ENCODE measurements at regions not wholly inside any gene's neighbourhood (a gene's known extent, or its start where the extent isn't known, plus 50 kb on each side); places are given as distances from the start of the nearest gene placed in this dataset.
A peak's percentile ranks its signal among the peaks of the same experiment; 100 is the strongest.

GRCh38 chr2:204026294-204026693, 89.7 kb downstream of the ICOS start:
- Histone ChIP-seq H3K27ac (ENCODE audit: low read depth, low read length) (no peak overlapping the region), H3K4me1 (ENCODE audit: control insufficient read depth, insufficient read depth, low read length) (no peaks in the 10 kb centered on the region), H3K27me3 (ENCODE audit: control insufficient read depth, insufficient read depth, low read length) (no peaks in the 10 kb centered on the region), H3K4me3 (ENCODE audit: low read depth, low read length) (no peak overlapping the region), H3K9me3 (ENCODE audit: control insufficient read depth, insufficient read depth, low read length) (no peaks in the 10 kb centered on the region), H3K36me3 (ENCODE audit: control insufficient read depth, insufficient read depth, low read length) (no peaks in the 10 kb centered on the region)
- 90% methylated on average over 2 of the region's 3 CpGs for WGBS (ENCODE audit: insufficient coverage)
- no peak for DNase-seq (ENCODE audit: low read depth in 4 of 6, low spot score in 6 of 6)

- Histone ChIP-seq H3K27me3 (ENCODE audit: control insufficient read depth, insufficient read depth, low read length) (no peaks in the 10 kb centered on the region), H3K9me3 (ENCODE audit: control insufficient read depth, insufficient read depth, low read length) (no peaks in the 10 kb centered on the region), H3K27ac (ENCODE audit: low read depth, low read length) (no peak overlapping the region), H3K36me3 (ENCODE audit: control insufficient read depth, insufficient read depth, low read length) (no peaks in the 10 kb centered on the region), H3K4me1 (ENCODE audit: control insufficient read depth, insufficient read depth, low read length) (no peaks in the 10 kb centered on the region), H3K4me3 (ENCODE audit: low read depth, low read length) (no peak overlapping the region)
- 90% methylated on average over 2 of the region's 3 CpGs for WGBS (ENCODE audit: insufficient coverage)
- no peak for DNase-seq (ENCODE audit: low read depth in 4 of 6, low spot score in 6 of 6)
Measured at GRCh38 chr2:204027091-204027490, 90.5 kb downstream of the ICOS start.

DNA sequence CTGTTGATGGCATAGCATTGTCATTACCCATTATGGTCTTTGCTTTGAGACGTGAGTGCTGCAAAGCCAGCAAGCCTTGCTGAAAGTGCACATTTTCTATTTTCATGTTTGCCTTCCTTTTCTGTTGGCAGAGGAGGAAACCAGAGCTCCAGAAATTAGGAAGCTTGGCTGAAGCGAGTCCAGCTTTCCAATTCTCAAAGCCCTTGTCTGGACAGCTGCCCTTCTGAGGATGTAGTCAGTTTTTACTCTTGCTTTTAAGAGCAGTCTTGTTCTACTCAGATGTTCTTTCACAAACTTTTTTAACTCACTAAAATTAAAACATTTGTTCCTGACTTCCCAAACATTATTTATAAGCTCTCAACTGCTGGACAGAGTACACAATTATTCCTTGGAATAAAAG, 93.8 kb downstream of the ICOS start:
- Histone ChIP-seq H3K9me3 (ENCODE audit: control insufficient read depth, insufficient read depth, low read length) (no peaks in the 10 kb centered on the region), H3K27me3 (ENCODE audit: control insufficient read depth, insufficient read depth, low read length) (no peaks in the 10 kb centered on the region), H3K4me3 (ENCODE audit: low read depth, low read length) (no peak overlapping the region), H3K4me1 (ENCODE audit: control insufficient read depth, insufficient read depth, low read length) (no peaks in the 10 kb centered on the region), H3K36me3 (ENCODE audit: control insufficient read depth, insufficient read depth, low read length) (no peaks in the 10 kb centered on the region), H3K27ac (ENCODE audit: low read depth, low read length) (no peak overlapping the region)
- no peak for DNase-seq (ENCODE audit: low read depth in 4 of 6, low spot score in 6 of 6)
- 75% methylated on average over 1 of the region's 2 CpGs for WGBS (ENCODE audit: insufficient coverage)

DNA sequence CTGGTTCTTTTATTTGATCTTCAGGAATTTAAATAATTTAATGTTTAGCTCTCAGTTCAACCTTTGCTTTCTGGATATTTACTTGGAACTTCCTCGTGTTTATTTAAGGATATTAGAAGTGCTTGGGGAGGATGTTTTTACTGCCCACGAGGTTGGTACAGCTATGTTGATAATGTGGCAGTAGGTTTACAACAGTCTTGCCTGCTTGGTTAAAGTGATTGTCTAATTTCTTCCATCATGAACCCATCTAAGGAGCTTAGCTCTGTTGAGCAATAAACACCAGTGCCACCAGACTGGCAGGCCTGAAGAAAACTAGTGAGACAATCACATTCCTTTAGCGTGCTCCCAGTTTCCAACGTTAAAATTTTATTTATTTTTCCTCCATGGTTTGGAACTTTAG, 94.5 kb downstream of the ICOS start:
- Histone ChIP-seq H3K27ac (ENCODE audit: low read depth, low read length) (no peak overlapping the region), H3K9me3 (ENCODE audit: control insufficient read depth, insufficient read depth, low read length) (no peaks in the 10 kb centered on the region), H3K4me3 (ENCODE audit: low read depth, low read length) (no peak overlapping the region), H3K27me3 (ENCODE audit: control insufficient read depth, insufficient read depth, low read length) (no peaks in the 10 kb centered on the region), H3K36me3 (ENCODE audit: control insufficient read depth, insufficient read depth, low read length) (no peaks in the 10 kb centered on the region), H3K4me1 (ENCODE audit: control insufficient read depth, insufficient read depth, low read length) (no peaks in the 10 kb centered on the region)
- WGBS (ENCODE audit: insufficient coverage) = no CpG with 5 or more reads among the region's 4 CpGs
- DNase-seq (ENCODE audit: low read depth in 4 of 6, low spot score in 6 of 6) = no peak

DNA sequence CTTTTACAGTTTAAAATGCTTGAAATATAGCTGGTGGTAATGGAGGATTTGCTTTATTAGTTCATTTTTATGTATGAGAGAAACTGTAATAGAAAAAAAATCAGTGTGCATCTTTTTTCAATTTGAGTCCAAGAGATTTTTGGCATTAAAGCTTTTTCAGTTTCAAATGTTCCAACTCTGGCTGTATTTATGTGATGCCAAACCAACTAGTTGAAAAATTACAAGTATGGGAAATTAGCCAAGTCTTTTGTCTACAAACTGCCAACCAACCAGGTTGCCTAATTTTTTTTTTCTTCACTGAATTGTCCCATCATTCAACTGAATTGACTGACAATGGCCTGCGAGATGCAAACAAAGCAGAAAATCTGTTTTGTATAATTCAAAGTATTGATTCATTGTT, 95.7 kb downstream of the ICOS start:
- no CpG with 5 or more reads among the region's 1 CpG for WGBS (ENCODE audit: insufficient coverage)
- H3K4me1 ChIP-seq (ENCODE audit: control insufficient read depth, insufficient read depth, low read length) = no peaks in the 10 kb centered on the region
- DNase-seq (ENCODE audit: low read depth in 4 of 6, low spot score in 6 of 6) = peak in 2 of 6 donors; percentile 48 to 69

GRCh38 chr2:204033611-204034495, 97.3 kb downstream of the ICOS start:
- H3K9me3 ChIP-seq (ENCODE audit: control insufficient read depth, insufficient read depth, low read length) = no peaks in the 10 kb centered on the region
- WGBS (ENCODE audit: insufficient coverage) = 98% methylated on average over 5 of the region's 8 CpGs
- no peak for DNase-seq (ENCODE audit: low read depth in 4 of 6, low spot score in 6 of 6)
- H3K36me3 ChIP-seq (ENCODE audit: control insufficient read depth, insufficient read depth, low read length) = no peaks in the 10 kb centered on the region
- H3K4me3 ChIP-seq (ENCODE audit: low read depth, low read length) = no peak overlapping the region
- no peaks in the 10 kb centered on the region for H3K4me1 ChIP-seq (ENCODE audit: control insufficient read depth, insufficient read depth, low read length)
- no peaks in the 10 kb centered on the region for H3K27me3 ChIP-seq (ENCODE audit: control insufficient read depth, insufficient read depth, low read length)
- H3K27ac ChIP-seq (ENCODE audit: low read depth, low read length) = no peak overlapping the region

More for the DNA sequence above, 95.7 kb downstream of the ICOS start:
- no peaks in the 10 kb centered on the region for H3K36me3 ChIP-seq (ENCODE audit: control insufficient read depth, insufficient read depth, low read length)
- H3K27me3 ChIP-seq (ENCODE audit: control insufficient read depth, insufficient read depth, low read length) = no peaks in the 10 kb centered on the region
- H3K9me3 ChIP-seq (ENCODE audit: control insufficient read depth, insufficient read depth, low read length) = no peaks in the 10 kb centered on the region
- H3K4me3 ChIP-seq (ENCODE audit: low read depth, low read length) = no peak overlapping the region
- H3K27ac ChIP-seq (ENCODE audit: low read depth, low read length) = no peak overlapping the region

DNA sequence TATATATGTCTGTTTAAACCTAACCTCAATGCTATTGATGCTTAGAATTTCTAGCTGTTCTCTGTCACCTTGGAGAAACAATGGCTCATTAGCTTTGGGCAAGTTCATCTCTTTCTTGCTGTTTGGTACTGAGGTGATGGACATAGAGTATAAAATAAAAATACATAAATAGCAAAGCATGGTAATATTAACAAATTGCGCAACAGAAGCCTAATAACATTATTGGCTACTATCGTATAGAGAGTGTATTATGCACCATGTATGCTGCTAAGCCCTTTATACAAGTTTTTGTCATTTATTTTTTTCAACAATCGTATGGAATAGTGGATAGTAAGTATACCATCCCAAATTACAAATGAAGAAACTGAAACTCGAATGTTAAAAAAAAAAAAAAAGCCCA, 100.1 kb downstream of the ICOS start:
- DNase-seq (ENCODE audit: low read depth in 4 of 6, low spot score in 6 of 6) = no peak
- Histone ChIP-seq H3K27ac (ENCODE audit: low read depth, low read length) (no peak overlapping the region), H3K27me3 (ENCODE audit: control insufficient read depth, insufficient read depth, low read length) (no peaks in the 10 kb centered on the region), H3K9me3 (ENCODE audit: control insufficient read depth, insufficient read depth, low read length) (no peaks in the 10 kb centered on the region), H3K4me1 (ENCODE audit: control insufficient read depth, insufficient read depth, low read length) (no peaks in the 10 kb centered on the region), H3K36me3 (ENCODE audit: control insufficient read depth, insufficient read depth, low read length) (no peaks in the 10 kb centered on the region), H3K4me3 (ENCODE audit: low read depth, low read length) (no peak overlapping the region)
- WGBS (ENCODE audit: insufficient coverage) = no CpG with 5 or more reads among the region's 4 CpGs

DNA sequence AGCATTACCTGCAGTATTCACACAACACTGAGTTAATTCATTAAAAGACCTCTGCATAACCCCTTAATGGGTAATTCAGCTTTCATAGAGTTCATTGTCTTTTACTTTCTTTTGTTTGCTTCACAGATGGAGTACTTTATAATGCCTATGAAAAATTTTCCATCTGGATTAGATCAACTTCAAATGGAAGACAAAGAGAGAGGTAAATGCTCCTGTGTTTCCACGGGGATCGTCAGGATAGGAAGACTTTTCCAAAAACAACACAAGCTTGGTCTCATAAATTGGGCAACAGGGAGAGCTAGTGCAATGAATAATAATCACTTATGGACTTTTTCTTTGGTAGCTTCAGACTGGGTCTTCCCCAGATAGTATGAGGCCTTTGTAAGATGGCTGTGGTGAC, 100.7 kb downstream of the ICOS start:
- no peaks in the 10 kb centered on the region for H3K27me3 ChIP-seq (ENCODE audit: control insufficient read depth, insufficient read depth, low read length)
- H3K27ac ChIP-seq (ENCODE audit: low read depth, low read length) = no peak overlapping the region
- H3K4me3 ChIP-seq (ENCODE audit: low read depth, low read length) = no peak overlapping the region
- H3K4me1 ChIP-seq (ENCODE audit: control insufficient read depth, insufficient read depth, low read length) = no peaks in the 10 kb centered on the region
- no peak for DNase-seq (ENCODE audit: low read depth in 4 of 6, low spot score in 6 of 6)
- H3K9me3 ChIP-seq (ENCODE audit: control insufficient read depth, insufficient read depth, low read length) = no peaks in the 10 kb centered on the region
- H3K36me3 ChIP-seq (ENCODE audit: control insufficient read depth, insufficient read depth, low read length) = no peaks in the 10 kb centered on the region
- WGBS (ENCODE audit: insufficient coverage) = no CpG with 5 or more reads among the region's 2 CpGs

DNA sequence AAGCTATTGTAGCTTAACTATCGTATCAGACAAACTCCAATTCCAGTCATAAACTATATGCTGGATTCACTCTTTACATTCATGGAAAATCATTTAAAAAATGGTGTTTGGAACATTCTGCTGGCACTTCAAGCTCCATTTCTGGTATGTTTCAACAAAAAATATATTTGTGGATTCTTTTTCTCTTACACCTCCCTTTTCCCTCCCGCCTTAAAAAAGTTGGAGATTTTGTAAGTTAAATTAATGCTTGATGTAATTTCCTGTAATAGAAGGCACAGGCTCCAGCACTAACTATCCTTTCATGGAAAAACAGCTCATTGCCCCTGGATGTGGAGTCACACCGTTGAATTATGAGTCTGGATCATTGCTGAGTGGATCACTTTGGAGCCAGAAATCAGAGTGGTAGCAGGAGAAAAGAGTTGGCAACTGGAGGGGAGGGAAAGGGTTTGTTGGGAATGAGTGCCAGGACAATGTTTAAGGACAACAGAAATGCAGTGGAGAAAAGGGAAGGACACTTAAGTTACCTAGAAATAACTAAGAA, 102.8 kb downstream of the ICOS start:
- Histone ChIP-seq H3K27me3 (ENCODE audit: control insufficient read depth, insufficient read depth, low read length) (no peaks in the 10 kb centered on the region), H3K4me3 (ENCODE audit: low read depth, low read length) (no peak overlapping the region), H3K27ac (ENCODE audit: low read depth, low read length) (no peak overlapping the region), H3K36me3 (ENCODE audit: control insufficient read depth, insufficient read depth, low read length) (no peaks in the 10 kb centered on the region), H3K9me3 (ENCODE audit: control insufficient read depth, insufficient read depth, low read length) (no peaks in the 10 kb centered on the region), H3K4me1 (ENCODE audit: control insufficient read depth, insufficient read depth, low read length) (no peaks in the 10 kb centered on the region)
- no peak for DNase-seq (ENCODE audit: low read depth in 4 of 6, low spot score in 6 of 6)
- 70% methylated on average over 1 of the region's 3 CpGs for WGBS (ENCODE audit: insufficient coverage)

GRCh38 chr2:204040016-204040415, 103.5 kb downstream of the ICOS start:
- no peak overlapping the region for H3K27ac ChIP-seq (ENCODE audit: low read depth, low read length)
- 90% methylated on average over 1 of the region's 3 CpGs for WGBS (ENCODE audit: insufficient coverage)
- H3K27me3 ChIP-seq (ENCODE audit: control insufficient read depth, insufficient read depth, low read length) = no peaks in the 10 kb centered on the region
- H3K36me3 ChIP-seq (ENCODE audit: control insufficient read depth, insufficient read depth, low read length) = no peaks in the 10 kb centered on the region
- no peak overlapping the region for H3K4me3 ChIP-seq (ENCODE audit: low read depth, low read length)
- no peaks in the 10 kb centered on the region for H3K9me3 ChIP-seq (ENCODE audit: control insufficient read depth, insufficient read depth, low read length)
- no peak for DNase-seq (ENCODE audit: low read depth in 4 of 6, low spot score in 6 of 6)
- no peaks in the 10 kb centered on the region for H3K4me1 ChIP-seq (ENCODE audit: control insufficient read depth, insufficient read depth, low read length)

All from spinal cord (tissue), 9 donors.